ENCODE measurements at regions not wholly inside any gene's neighbourhood (a gene's known extent, or its start where the extent isn't known, plus 50 kb on each side); places are given as distances from the start of the nearest gene placed in this dataset.

- H3K4me1 Mint-ChIP-seq, result peaks cover 5% of the 10 kb centered on the region
- H3K4me3 Mint-ChIP-seq, result no peak overlapping the region
- TF ChIP-seq, protein P1, sequence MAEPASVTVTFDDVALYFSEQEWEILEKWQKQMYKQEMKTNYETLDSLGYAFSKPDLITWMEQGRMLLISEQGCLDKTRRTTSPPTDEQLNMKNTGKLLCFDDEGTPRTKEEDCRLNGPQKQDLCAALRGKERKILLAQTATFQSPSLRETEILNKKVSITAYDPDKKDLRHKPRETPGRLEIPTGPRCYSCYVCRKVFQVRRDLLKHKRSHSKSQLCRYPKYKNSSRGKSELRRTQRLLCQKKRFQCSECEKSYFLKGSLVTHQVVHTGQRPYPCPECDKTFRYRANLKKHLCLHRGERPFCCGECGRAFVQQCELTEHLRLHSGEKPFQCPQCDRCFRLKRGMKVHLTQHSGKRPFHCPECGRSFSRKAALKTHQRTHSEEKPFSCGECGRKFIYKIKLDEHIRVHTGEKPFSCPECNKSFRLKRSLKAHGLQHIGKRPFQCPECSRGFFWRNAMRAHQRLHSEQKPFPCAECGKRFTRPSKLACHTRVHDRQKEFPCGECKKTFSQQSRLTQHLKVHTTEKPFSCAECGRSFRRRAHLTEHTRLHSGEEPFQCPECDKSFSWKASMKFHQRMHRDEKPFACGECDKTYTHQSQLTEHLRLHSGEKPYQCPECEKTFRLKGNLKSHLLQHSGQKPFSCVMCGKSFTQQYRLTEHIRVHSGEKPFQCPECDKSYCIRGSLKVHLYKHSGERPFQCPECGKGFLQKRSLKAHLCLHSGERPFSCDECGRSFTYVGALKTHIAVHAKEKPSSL (CRISPR knock-in tag; conservative IDR thresholded peaks at IDR 0.05), result no peak
- TF ChIP-seq NR2C2 (CRISPR knock-in tag; IDR thresholded peaks at IDR 0.05), result no peak
- no peak for TF ChIP-seq GABPB1 (CRISPR knock-in tag; IDR thresholded peaks at IDR 0.05)
- TF ChIP-seq AR (CRISPR knock-in tag; IDR thresholded peaks at IDR 0.05), result no peak
- no peak for TF ChIP-seq ZNF263 (CRISPR knock-in tag; IDR thresholded peaks at IDR 0.05; ENCODE audit: low read depth)
- no peak for TF ChIP-seq CREM (CRISPR knock-in tag; IDR thresholded peaks at IDR 0.05)
- no peak for TF ChIP-seq IRF2 (CRISPR knock-in tag; IDR thresholded peaks at IDR 0.05; ENCODE audit: borderline replicate concordance, low read depth)
- ATAC-seq, result no peak
- POLR2A ChIA-PET, result interaction anchor here (0.7 kb wide), 1 partner anchor 714 kb away, joined by 4 read pairs; no protein-coding TSS in a partner anchor
- peaks cover 19% of the 10 kb centered on the region for H3K9me3 Mint-ChIP-seq
- CTCF ChIA-PET, result no interaction called here
- DNase-seq (ENCODE audit: low spot score), result no peak
- H3K36me3 Mint-ChIP-seq, result peaks cover 6% of the 10 kb centered on the region
- H3K27me3 Mint-ChIP-seq (ENCODE audit: low read depth), result no peaks in the 10 kb centered on the region
- H3K27ac Mint-ChIP-seq, result no peak overlapping the region
Observed at GRCh38 chr12:85683051-85683450, 153.2 kb downstream of the RASSF9 start.

DNA sequence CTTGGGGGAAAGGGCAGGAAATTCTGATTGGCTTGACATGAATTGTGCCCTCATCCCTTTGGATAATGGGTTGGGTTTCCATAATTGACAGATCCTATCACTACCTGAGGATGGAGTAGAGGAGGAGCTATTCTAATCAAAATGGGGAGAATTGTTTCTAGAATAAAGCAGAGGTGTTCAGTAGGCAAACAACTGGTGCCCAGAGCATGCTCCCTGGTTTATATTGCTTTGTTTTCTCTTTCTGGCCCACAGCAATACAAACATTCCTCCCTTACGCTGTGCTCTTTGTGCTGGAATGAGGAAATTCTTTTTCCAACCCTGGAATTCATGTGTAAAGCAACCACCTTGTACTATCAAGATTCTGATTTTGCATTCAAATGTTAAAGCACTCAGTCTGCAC, 147.4 kb downstream of the RASSF9 start:
- Mint-ChIP-seq H3K27me3 (ENCODE audit: low read depth) (no peaks in the 10 kb centered on the region), H3K4me3 (no peak overlapping the region), H3K9me3 (peaks cover 5% of the 10 kb centered on the region; the same call in 1 of the 2 replicates), H3K36me3 (no peaks in the 10 kb centered on the region), H3K27ac (peak overlapping the region; percentile 58), H3K4me1 (peaks cover 19% of the 10 kb centered on the region)
- ChIA-PET POLR2A (no interaction called here), CTCF (no interaction called here)
- ATAC-seq (peak; percentile 84), DNase-seq (ENCODE audit: low spot score) (no peak)
- TF ChIP-seq ZNF121 (CRISPR knock-in tag; IDR thresholded peaks at IDR 0.05) (no peak), FOXK1 (CRISPR knock-in tag; IDR thresholded peaks at IDR 0.05) (no peak), NR3C1 (CRISPR knock-in tag; conservative IDR thresholded peaks at IDR 0.05; ENCODE audit: low read depth) (no peak), CDX4 (CRISPR knock-in tag; IDR thresholded peaks at IDR 0.05; ENCODE audit: borderline replicate concordance) (no peak), ESRRA (CRISPR knock-in tag; IDR thresholded peaks at IDR 0.05; ENCODE audit: borderline replicate concordance) (no peak), USF1 (CRISPR knock-in tag; IDR thresholded peaks at IDR 0.05) (no peak), NFYB (CRISPR knock-in tag; conservative IDR thresholded peaks at IDR 0.05; ENCODE audit: low read depth) (no peak), OVOL2 (CRISPR knock-in tag; IDR thresholded peaks at IDR 0.05; ENCODE audit: borderline replicate concordance) (no peak), ZNF416 (CRISPR knock-in tag; IDR thresholded peaks at IDR 0.05) (no peak), IRF2 (CRISPR knock-in tag; IDR thresholded peaks at IDR 0.05; ENCODE audit: borderline replicate concordance, low read depth) (no peak), EMX1 (CRISPR knock-in tag; IDR thresholded peaks at IDR 0.05) (no peak), ZNF317 (CRISPR knock-in tag; IDR thresholded peaks at IDR 0.05; ENCODE audit: borderline replicate concordance, low read depth) (no peak), NFE2L1 (CRISPR knock-in tag; IDR thresholded peaks at IDR 0.05) (no peak), CREM (CRISPR knock-in tag; IDR thresholded peaks at IDR 0.05) (no peak), ZNF396 (CRISPR knock-in tag; IDR thresholded peaks at IDR 0.05; ENCODE audit: borderline replicate concordance) (no peak), HMGA2 (CRISPR knock-in tag; IDR thresholded peaks at IDR 0.05) (no peak)
- TF ChIP-seq, protein P2, sequence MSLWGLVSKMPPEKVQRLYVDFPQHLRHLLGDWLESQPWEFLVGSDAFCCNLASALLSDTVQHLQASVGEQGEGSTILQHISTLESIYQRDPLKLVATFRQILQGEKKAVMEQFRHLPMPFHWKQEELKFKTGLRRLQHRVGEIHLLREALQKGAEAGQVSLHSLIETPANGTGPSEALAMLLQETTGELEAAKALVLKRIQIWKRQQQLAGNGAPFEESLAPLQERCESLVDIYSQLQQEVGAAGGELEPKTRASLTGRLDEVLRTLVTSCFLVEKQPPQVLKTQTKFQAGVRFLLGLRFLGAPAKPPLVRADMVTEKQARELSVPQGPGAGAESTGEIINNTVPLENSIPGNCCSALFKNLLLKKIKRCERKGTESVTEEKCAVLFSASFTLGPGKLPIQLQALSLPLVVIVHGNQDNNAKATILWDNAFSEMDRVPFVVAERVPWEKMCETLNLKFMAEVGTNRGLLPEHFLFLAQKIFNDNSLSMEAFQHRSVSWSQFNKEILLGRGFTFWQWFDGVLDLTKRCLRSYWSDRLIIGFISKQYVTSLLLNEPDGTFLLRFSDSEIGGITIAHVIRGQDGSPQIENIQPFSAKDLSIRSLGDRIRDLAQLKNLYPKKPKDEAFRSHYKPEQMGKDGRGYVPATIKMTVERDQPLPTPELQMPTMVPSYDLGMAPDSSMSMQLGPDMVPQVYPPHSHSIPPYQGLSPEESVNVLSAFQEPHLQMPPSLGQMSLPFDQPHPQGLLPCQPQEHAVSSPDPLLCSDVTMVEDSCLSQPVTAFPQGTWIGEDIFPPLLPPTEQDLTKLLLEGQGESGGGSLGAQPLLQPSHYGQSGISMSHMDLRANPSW (CRISPR knock-in tag; conservative IDR thresholded peaks at IDR 0.05; ENCODE audit: low read depth), result no peak
- TF ChIP-seq, protein P3, sequence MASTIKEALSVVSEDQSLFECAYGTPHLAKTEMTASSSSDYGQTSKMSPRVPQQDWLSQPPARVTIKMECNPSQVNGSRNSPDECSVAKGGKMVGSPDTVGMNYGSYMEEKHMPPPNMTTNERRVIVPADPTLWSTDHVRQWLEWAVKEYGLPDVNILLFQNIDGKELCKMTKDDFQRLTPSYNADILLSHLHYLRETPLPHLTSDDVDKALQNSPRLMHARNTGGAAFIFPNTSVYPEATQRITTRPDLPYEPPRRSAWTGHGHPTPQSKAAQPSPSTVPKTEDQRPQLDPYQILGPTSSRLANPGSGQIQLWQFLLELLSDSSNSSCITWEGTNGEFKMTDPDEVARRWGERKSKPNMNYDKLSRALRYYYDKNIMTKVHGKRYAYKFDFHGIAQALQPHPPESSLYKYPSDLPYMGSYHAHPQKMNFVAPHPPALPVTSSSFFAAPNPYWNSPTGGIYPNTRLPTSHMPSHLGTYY (CRISPR knock-in tag; IDR thresholded peaks at IDR 0.05), result no peak
- TF ChIP-seq, protein P4, sequence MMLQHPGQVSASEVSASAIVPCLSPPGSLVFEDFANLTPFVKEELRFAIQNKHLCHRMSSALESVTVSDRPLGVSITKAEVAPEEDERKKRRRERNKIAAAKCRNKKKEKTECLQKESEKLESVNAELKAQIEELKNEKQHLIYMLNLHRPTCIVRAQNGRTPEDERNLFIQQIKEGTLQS (CRISPR knock-in tag; conservative IDR thresholded peaks at IDR 0.05), result no peak

Measured in WTC11 (cell line).